ENCODE measurements at regions not wholly inside any gene's neighbourhood (a gene's known extent, or its start where the extent isn't known, plus 50 kb on each side); places are given as distances from the start of the nearest gene placed in this dataset.

- TF ChIP-seq CTCF (IDR thresholded peaks at IDR 0.05) (no peak), YY1 (IDR thresholded peaks at IDR 0.05; ENCODE audit: low read depth) (no peak), SIN3A (IDR thresholded peaks at IDR 0.05; ENCODE audit: borderline replicate concordance, low read depth, low read length) (no peak), FOXJ3 (CRISPR knock-in tag; IDR thresholded peaks at IDR 0.05) (no peak), EZH2phosphoT487 (IDR thresholded peaks at IDR 0.05; ENCODE audit: borderline replicate concordance, low read depth) (no peak), RXRA (IDR thresholded peaks at IDR 0.05; ENCODE audit: borderline replicate concordance, low read depth) (no peak), RFX5 (IDR thresholded peaks at IDR 0.05; ENCODE audit: low read length) (no peak), MXI1 (IDR thresholded peaks at IDR 0.05; ENCODE audit: low read depth, low read length) (no peak)
Measured at GRCh38 chr3:127475391-127475790, 115.1 kb downstream of the TPRA1 start.

All from SK-N-SH (cell line).